Muscle of arm (tissue), 1 donor: ENCODE measurements at regions not wholly inside any gene's neighbourhood (a gene's known extent, or its start where the extent isn't known, plus 50 kb on each side); places are given as distances from the start of the nearest gene placed in this dataset.
"Not testable (repeated sequence)": the region's sequence is repeated elsewhere in the genome, so short reads cannot be mapped to it uniquely, and the experiment has no call there.

ENCODE experiments used
- DNase-seq: peaks from one replicate; pipeline ENCODE4 v3.0.0-alpha.2; 2013

DNA sequence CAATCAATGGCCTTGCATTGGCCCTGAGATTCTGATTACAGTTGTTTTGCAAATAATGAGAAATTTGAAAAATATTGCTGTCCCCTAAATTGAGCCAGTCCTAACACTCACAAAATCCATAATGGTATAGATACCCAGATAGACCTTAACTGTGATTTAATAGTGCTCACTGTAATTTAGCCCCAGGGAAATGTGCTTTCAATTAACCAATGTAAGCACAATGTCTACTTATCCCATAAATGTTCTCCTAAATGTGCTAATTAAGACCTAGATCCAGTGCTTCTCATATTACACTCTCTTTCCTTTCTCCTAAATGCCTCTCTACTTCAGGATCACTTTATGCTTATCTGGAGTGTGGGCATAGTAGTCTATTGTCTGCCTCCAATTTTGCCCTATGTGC lies 417.8 kb upstream of the CCL2 start:
- DNase-seq = no peak

DNA sequence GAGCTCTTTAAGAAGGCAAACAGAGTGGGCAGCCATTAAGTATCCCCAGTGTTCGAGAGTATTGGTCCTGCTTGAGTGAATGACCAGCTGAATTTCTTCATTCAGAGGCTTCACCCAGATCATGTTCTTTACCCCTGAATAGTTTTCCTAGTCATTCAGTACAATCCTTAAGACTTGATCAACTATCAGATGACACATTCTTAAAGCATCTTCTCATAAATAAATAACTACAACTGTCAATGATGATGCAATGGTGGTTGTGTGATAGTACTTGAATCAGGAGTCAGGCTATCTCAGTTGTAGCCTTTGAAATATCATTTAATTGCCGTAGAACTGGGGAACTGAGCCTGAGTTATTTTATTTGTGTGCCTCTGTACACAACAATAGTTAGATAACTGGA lies 416.8 kb upstream of the CCL2 start:
- DNase-seq = no peak

DNA sequence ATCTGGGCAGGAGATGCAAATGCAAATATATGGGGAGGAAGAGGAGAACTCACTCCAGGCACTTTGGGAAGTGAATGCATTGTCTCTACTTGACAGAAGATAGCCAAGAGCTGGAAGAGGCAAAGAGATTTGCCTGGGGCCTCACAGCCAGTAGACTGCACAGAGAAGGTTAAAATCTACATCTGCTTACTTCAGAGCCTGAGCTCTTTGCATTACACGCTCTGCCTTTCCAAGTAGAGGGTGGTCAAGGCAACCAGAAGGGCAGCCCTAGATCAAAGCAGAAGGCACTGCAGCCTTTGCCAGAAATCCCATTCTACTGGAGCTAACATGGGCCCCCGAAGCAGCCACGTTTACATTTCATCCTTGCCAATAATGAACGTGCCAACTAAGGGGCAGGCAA lies 407.2 kb upstream of the CCL2 start:
- no peak for DNase-seq

DNA sequence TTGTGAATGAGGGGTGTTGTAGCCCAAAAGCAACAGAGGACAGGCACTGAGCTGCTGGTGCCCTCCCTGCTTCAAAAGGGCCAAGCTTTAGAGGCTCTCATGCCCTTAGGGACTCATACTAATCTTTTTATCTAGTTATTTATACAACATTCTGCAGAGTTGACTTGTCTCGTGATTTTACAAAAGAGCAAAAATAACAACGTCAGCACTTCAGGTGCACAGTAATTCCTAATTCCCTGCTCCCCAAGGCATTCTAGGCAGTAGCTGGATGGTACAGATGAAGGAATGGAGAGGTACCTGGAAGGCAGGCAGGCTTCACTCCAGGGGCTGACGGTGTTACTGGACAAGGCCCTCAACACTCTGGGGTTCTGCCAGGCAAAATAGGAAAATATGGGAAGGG lies 406.7 kb upstream of the CCL2 start:
- no peak for DNase-seq

DNA sequence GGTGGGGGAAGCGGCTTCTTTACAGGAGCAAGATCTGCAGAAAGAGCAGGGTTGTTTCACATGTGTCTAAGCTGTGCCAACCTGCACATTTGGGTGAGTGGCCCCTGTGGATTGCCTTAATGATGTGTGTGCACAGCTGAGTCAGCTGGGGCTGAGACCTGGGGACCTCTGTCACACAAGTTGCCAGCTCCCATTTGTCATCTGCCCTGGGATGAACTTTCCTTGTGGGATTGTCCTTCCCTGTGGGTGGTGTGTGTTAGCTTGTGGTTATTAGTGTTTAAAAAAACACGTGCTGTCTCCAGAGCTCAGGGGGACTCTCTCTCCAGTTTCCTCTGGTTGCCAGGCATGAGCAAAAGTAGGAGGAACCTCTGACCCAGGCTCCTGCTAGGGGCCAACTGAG lies 400.5 kb upstream of the CCL2 start:
- no peak for DNase-seq

DNA sequence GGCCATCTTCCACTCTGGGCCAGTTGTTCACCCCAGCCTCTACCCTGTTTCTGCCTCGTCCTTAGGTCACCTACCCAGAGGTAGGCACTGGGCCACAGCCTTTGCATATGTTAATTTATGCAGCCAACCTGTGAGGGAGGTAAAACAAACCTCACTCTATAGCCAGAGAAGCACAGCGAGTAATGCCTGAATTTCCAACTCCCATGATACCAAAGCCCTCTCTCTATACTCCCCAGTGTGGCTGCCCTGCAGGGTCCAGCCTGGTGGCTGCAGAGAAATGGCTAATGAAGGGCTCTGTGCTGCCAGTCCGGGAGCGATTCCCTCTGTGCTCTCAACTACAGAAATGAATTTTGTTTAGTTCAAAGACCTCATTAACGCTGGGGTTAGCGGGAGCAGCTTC lies 397.0 kb upstream of the CCL2 start:
- DNase-seq = no peak

DNA sequence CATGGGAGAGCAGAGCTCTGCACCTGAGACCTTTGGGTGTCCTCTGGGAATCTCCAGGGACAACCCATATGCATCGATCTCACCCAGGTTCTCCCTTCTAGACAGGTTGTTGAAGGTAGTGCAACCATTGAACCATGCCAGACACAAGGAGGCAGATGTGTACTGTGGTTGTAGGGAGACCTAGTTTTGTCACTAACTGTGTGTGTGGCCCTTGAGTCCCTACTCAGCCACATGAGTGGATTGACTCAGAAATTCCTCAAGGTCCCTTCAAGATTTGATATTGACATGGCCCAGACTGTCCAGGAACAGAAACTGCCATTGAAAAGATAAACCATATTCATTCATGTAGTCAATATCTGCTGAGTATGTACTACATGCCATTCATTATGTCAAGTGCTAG lies 396.4 kb upstream of the CCL2 start:
- DNase-seq = no peak

DNA sequence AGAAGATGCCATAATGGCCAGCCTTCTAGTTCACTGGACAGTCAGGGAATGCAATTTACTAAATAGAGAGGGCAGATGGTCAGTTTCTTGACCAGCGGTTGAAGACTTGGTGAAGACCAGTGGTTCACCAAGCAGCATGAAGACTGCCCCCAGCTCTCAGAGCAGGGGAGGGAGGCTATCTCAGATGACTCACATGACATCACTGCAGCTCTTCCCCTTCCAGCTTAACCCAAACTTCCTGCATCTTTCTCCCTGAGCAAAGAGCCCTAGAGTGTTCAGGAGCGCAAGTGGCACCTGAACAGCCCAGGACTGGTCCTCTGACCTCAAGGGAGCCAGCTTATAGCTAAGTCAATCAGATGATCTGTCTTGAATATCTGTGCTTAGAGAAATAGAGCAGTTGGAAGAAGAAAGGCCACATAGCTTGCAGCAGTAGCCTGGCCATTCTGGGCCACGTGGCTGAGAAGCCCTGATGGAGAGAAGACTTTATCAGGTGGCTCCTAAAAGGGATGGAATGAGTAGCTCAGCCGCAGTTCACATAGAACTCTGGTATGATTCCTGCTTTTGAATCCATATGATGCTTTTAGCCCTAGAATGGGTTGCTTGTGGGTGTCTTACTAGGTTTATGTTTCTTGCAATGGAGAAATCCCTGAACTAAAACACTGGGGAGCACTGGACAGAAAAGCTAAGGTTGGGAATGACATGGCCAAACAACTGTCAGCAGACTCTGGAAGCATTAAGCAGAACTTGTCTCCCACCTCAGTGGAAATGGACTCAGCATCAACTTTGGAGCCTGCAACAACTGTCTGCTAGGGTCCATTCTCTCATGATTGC lies 392.1 kb upstream of the CCL2 start:
- no peak for DNase-seq

DNA sequence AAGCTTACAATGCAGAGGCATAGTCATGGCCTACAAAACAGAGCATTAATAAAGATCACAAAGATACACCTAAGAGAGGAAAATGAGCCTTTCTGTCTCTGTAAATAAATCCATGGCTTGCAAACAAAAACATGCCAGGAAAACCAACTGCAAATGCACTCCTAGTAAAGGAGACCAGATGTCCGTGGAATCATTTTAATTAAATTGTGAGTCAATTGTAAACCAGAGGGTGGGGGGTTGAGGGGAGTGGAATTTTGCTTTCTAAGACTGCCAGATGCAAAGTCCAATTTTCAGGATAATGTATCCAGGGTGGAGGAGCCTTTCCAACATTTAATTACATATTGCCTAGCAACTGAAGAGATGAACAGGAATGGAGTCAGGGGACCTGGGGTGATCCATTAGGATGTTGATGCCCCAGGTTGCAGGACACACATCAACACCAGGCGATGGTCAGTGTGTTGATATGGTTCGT lies 390.3 kb upstream of the CCL2 start:
- DNase-seq = no peak

DNA sequence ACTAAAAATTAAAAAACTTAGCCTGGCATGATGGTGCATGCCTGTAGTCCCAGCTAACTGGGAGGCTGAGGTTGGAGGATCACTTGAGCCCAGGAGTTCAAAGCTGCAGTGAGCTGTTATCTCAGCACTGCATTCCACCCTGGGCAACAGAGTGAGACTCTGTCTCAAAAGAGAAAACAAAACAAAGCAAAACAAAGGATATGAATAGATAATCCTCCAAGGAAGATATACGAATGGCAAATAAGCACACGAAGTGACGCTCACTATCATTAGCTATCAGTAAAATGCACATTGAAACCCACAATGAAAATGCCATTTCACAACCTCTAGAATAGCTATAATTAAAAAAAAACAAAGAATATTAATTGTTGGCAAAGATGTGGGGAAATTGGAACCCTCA lies 386.2 kb upstream of the CCL2 start:
- no peak for DNase-seq

DNA sequence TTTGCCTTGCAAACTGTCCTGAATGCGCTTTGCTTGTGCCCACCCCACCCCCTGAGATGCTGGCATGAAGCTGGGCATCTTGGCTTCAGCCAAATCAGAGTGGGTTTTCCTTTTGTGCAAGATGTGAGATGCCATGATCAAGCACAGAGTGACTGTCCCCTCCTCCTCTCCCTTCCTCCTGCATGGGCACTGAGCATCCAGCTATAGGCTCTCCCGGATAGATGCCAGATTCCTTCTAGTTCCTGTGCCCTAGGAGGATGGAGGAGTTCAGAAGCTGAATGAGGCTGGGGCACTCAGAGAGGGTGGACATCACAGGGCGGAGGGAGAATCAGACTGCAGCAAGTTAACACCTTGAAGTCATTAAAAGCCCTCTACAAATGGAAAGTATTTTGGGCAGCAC lies 384.1 kb upstream of the CCL2 start:
- no peak for DNase-seq

DNA sequence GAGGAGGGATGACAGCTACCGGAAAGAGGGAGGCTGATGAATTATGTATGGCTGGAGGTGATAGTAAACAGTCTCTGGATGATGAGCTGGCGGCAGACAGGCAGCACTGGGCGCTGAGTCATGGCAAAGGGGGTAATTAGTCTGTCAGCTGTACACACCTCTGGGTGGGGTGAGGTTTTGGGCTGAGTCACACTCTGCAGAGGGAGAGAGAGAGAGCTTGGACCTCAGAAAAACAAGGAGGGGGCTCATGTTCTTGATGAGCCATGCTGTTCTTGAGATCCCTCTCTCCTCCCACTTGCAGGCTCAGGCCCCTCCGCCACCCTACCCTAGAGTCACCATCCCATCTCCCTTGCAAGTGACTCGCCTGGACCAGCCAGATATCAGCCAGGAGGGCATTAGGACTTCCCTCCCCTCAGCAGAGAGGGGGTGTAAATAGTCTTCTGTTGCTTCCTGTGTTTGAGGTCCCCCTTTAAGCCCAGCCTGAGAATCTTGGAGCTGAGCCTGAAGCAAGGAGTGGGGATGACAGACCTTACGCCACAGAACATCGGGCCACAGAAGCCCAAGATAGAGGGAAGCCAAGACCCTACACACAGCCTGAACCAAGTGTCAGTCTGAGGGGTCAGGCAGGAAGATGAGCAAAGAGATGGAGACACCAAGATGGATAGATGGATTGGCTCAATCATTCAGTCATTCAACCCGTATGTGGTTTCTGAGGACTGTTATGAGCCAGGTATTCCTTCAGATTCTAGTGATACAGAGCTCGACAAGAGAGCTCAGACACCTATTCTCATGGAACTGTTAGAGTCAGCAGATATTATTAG lies 383.2 kb upstream of the CCL2 start:
- DNase-seq = no peak

DNA sequence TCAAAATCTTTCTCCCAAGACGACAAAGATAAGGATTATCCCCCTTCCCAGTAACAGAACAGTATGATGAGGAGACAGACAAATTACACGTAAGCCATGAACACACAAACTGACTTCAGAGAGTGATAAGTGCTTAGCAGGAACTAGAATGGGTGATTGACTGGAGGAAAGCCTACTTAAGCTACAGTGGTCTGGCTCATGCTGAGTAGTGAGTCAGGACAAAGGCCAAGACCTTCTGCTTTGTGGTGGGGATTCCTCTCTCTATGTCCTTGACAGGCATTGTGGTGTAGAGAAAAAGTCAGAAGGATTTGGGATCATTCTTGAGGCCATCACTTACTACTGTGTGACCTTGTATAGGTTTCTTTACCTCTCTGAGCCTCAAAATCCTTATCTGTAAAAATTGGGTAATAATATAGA lies 381.9 kb upstream of the CCL2 start:
- DNase-seq = no peak

DNA sequence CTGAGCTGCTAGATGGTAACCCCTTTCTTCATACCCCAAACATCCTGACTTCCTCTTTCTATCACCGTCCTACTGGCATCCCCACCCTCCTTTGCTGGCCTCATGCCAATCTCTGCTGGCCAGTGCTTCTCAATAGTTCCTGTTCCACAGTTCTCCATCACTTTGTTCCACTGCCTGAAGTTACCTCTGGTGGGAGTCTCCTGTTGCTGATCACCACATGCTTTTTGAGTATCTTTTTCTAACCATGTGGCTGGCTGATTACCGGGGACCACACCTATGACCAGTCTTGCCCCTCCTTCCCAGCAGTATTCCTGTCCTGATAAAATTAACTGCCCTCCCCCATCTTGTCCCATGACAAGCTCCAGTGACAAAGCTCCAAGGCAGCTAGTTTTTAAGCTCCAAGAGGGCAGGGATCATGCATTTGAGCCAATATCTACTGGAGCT lies 380.4 kb upstream of the CCL2 start:
- DNase-seq = no peak

DNA sequence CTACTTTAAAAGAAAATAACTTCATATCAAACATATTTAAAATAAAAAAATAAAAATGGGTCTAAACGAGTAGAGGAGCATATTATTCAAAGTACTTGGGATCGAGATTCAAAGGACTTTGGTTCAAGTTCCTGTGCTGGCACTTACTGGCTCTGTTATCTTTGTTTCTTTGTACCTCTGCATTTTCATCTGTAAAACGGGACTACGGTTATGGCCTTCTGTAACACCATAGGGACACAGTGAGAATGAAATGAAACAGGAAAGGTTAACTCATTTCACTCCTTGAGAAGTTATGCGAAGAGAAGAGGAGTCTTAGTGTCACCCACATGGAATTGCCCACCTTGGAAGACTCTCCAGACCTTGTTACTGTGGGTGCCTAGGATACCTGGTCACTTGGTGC lies 379.1 kb upstream of the CCL2 start:
- no peak for DNase-seq

DNA sequence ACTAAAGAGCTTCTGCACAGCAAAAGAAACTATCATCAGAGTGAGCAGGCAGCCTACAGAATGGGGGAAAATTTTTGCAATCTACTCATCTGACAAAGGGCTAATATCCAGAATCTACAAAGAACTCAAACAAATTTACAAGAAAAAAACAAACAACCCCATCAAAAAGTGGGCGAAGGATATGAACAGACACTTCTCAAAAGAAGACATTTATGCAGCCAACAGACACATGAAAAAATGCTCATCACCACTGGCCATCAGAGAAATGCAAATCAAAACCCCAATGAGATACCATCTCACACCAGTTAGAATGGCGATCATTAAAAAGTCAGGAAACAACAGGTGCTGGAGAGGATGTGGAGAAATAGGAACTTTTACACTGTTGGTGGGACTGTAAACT lies 372.8 kb upstream of the CCL2 start:
- DNase-seq = not testable (repeated sequence)

DNA sequence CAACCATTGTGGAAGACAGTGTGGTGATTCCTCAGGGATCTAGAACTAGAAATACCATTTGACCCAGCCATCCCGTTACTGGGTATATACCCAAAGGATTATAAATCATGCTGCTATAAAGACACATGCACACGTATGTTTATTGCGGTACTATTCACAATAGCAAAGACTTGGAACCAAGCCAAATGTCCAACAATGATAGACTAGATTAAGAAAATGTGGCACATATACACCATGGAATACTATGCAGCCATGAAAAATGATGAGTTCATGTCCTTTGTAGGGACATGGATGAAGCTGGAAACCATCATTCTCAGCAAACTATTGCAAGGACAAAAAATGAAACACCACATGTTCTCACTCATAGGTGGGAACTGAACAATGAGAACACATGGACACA lies 372.4 kb upstream of the CCL2 start:
- not testable (repeated sequence) for DNase-seq

DNA sequence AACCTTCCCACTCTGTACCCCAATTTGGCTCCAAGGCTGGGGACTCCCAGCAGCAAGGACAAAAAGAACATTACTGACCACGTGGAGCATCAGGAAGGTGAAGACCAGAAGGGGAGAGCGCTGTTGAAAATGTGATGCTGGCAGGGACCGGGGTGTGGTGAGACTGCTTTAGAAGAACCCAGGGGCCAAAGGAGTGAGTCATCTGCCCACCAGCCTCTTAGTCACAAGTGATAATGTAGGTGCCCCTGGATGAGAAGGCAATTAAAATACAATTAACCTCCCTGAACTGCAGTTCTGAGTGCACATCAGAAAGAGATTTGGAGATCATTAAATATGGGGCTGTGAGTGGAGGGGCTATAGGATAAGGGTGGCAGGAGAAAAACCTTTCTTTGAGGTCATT lies 366.6 kb upstream of the CCL2 start:
- no peak for DNase-seq

DNA sequence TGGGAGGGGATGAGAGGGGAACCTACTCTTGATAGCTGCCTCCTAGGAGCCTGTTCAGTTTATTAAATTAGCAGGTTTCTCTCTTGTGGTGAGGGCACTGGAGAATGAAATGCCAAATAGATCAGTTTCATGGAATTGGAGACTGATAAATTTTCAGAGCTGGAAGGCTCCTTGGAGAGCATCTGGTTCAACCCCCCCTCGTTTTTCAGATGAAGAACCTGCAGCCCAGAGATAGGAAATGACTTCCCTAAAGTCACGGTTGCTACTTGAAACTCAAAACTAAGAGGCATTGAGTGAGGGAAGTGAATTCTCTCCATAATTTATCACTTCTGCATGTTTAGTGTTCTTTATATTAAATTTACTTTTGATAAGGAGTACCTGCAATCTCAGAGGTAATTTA lies 366.0 kb upstream of the CCL2 start:
- DNase-seq = no peak

DNA sequence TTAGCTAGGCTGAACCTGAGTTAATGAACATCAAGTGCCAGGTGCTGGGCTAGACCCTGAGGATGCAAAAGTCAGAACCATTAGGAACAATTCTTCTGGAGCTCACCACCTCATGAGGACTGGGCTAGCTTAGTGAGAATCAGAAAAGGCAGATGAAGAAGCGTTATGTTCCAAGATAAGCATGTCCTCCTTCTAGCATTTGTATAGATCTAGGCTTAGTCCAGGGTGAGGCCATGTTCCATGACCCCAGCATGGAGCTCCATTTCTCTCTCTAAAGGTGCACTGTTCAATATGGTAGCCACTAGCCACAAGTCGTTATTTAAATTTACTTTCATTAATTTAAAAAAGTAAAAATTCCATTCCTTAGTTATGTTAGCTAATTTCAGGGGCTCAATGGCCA lies 365.3 kb upstream of the CCL2 start:
- no peak for DNase-seq

DNA sequence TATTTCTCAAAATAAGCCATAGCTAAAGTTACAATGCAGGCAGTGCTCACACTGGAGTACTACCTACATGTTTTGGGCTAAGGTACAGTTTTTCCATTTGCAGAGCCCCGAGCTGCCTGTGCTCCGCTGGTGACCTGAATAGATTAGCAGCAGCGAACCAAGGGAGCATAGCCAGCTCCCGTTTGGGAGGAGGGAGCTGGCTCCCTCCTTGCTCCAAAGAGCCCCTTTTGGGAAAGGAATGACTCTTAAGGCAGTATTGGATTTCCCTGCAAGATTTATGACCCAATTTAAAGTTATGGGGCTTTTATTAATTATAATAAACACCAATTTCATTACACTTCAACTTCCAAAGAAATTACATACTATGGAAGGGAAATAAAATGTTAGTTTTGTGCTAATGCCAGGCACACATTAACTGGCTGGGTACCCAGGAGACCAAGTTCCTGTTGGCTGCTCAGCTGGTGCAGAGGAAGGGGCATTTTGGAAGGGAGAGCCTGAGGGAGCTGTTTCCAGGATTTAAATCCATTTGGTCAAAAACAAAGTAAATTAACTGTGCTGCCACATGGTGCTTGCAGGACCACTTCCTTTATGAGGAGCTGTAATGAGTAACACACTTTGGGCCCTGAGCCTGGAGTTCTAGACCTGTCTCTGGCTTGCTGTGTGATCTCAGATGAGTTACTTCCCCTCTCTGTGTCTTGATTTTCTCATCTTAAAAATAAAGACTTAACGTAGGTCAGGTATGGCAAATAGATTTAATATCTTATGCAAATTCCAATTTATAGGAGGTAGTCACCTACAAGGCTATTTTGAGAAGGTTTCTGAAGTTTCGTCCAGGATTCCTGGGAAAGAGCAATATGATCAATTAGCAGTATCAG lies 362.1 kb upstream of the CCL2 start:
- DNase-seq = no peak

DNA sequence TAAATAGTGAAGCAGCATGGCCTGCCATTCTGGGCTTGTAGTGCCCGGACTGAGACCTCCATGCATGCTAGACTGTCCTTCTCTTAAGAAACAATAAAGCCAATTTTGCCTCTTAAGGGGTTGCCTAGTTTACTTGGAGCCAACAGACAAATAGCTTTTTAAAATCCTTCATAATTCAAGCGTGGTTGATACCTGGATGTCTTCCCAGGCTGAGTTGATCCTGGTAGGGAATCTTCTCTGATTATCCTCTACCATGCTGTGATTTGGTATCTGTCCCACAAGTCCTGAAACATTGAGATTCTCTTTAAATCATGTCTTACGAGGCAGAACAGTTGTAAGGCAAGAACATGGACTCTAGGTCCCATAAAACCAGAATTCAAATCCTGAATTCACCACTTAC lies 359.6 kb upstream of the CCL2 start:
- DNase-seq = no peak
